Uterus (tissue), 3 donors: ENCODE measurements at regions not wholly inside any gene's neighbourhood (a gene's known extent, or its start where the extent isn't known, plus 50 kb on each side); places are given as distances from the start of the nearest gene placed in this dataset.

Experiments
- DNase-seq, 2 donors: peaks; one replicate each; pipeline ENCODE4 v3.0.0-alpha.2; 2019 to 2020
- H3K27ac ChIP-seq, 2 donors: fragments of 200-600 bp; sonication (generic); 1 replicate in 1 of 2; 2 replicates in 1 of 2; pipeline ENCODE4 v1.5.1; 2016 to 2018
- H3K27me3 ChIP-seq, 2 donors: fragments of 200-600 bp; sonication (generic); one replicate each; pipeline ENCODE4 v1.5.1; 2018 to 2019; ENCODE audit warnings: control low read depth in 1 of 2
- H3K36me3 ChIP-seq, 2 donors: fragments of 200-600 bp; sonication (generic); one replicate each; pipeline ENCODE4 v1.5.1; 2019; ENCODE audit warnings: control low read depth in 1 of 2
- H3K4me1 ChIP-seq, 2 donors: fragments of 200-600 bp; sonication (generic); one replicate each; pipeline ENCODE4 v1.5.1; 2018 to 2019; ENCODE audit warnings: control low read depth in 1 of 2
- H3K4me3 ChIP-seq, 2 donors: fragments of 200-600 bp; sonication (generic); 1 replicate in 1 of 2; 2 replicates in 1 of 2; pipeline ENCODE4 v1.5.1; 2018 to 2019; ENCODE audit warnings: mild to moderate bottlenecking in 1 of 2
- H3K9me3 ChIP-seq, 2 donors: fragments of 200-600 bp; sonication (generic); one replicate each; pipeline ENCODE4 v1.5.1; 2019; ENCODE audit warnings: control low read depth in 1 of 2
- CTCF ChIP-seq, 4 experiments: fragments of 200-600 bp in 2 of 4; fragments of 450-650 bp in 2 of 4; sonication (generic) in 2 of 4; IDR thresholded peaks; one replicate each; pipeline ENCODE4 v1.5.1; 2016 to 2019; ENCODE audit warnings: antibody characterized with exemption in 4 of 4, mild to moderate bottlenecking in 2 of 4, moderate library complexity in 1 of 4
- POLR2A ChIP-seq, 2 donors: fragments of 450-650 bp; IDR thresholded peaks; one replicate each; pipeline ENCODE4 v1.6.1; 2016; ENCODE audit warnings: antibody characterized with exemption in 2 of 2, mild to moderate bottlenecking in 1 of 2, moderate library complexity in 1 of 2
- intact Hi-C: fragments of 100-400 bp; cut with DNase I; formaldehyde crosslinking; loops from one replicate; pipeline ENCODE4 v1.15.1; 2023; ENCODE audit warnings: low total_unique reads
- donor health status: DM: yes; HTN: yes; CAD: no.

GRCh38 chr4:11182031-11182430, 246.7 kb downstream of the HS3ST1 start:
- Histone ChIP-seq H3K27me3 (no peaks in the 10 kb centered on the region), H3K36me3 (no peaks in the 10 kb centered on the region), H3K4me3 (no peak overlapping the region), H3K27ac (no peak overlapping the region), H3K9me3 (no peaks in the 10 kb centered on the region), H3K4me1 (no peaks in the 10 kb centered on the region)
- intact Hi-C loops: no loop called here
- no peak for TF ChIP-seq CTCF (IDR thresholded peaks at IDR 0.05)
- no peak for TF ChIP-seq POLR2A (IDR thresholded peaks at IDR 0.05)
- DNase-seq: no peak

DNA sequence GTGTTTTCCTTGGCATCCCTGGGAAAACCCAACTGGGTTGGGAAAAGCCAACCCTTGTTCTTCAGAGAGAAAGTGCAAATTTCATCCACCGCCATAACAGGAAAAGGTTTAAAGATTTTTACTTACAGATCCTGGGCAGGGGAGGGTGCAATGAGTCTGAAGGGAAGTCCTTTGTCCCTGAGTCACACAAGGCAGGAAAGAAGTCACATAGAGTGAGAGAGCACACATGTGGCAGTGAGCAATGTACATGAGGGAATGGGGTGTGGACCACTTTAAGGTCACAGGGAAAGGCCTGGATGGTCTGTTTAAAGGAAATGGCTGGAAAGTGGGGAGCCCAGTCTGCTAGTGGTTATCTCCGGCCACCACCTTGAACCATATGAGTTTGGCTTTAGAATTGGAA, 248.9 kb downstream of the HS3ST1 start:
- intact Hi-C loops: no loop called here
- DNase-seq: no peak
- no peaks in the 10 kb centered on the region for H3K4me1 ChIP-seq
- H3K27ac ChIP-seq: no peak overlapping the region
- H3K27me3 ChIP-seq: no peaks in the 10 kb centered on the region
- TF ChIP-seq CTCF (IDR thresholded peaks at IDR 0.05) (no peak), POLR2A (IDR thresholded peaks at IDR 0.05) (no peak)
- H3K9me3 ChIP-seq: no peaks in the 10 kb centered on the region
- no peak overlapping the region for H3K4me3 ChIP-seq
- no peaks in the 10 kb centered on the region for H3K36me3 ChIP-seq

DNA sequence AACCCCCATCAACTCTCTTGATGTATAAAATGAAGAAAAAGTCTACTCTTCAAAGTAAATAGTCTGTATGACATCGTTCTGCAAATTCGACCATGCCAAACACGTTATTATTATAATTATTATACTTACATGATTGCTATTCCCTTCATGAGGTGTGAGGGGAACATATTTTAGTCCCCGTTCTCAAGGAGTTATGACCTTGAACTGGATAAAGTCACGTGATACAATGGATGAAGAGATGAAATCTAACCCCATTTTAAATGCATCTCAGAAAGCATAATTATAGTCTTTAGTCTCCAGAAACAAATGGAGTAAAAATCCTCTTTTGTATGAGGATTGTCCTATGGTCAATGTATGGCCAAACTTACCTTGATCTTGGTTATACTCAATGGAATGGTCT, 250.3 kb downstream of the HS3ST1 start:
- no peak for DNase-seq
- H3K4me1 ChIP-seq: no peaks in the 10 kb centered on the region

DNA sequence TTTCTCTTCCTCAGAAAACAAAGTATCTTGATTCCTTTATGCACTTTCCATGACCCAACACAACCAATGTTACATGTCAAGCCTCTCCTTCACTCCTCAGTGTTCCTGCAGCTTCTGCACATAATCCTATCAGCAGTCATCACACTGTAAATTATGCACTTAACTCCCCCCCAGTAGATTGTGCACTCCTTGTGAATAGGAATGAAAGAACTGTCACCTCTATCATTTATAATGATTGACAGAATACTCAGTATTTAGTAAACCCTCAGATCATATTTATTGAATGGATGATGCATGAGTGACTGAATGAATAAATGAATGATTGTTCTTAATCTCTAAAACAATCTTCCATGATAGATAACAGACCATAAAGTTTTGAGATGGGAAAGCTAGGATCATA, 253.3 kb downstream of the HS3ST1 start:
- intact Hi-C loops: no loop called here
- DNase-seq: no peak
- H3K36me3 ChIP-seq: no peaks in the 10 kb centered on the region
- H3K4me1 ChIP-seq: no peaks in the 10 kb centered on the region
- H3K27me3 ChIP-seq: no peaks in the 10 kb centered on the region
- no peak overlapping the region for H3K4me3 ChIP-seq
- TF ChIP-seq POLR2A (IDR thresholded peaks at IDR 0.05) (no peak), CTCF (IDR thresholded peaks at IDR 0.05) (no peak)
- no peaks in the 10 kb centered on the region for H3K9me3 ChIP-seq
- no peak overlapping the region for H3K27ac ChIP-seq

More for the DNA sequence above, 250.3 kb downstream of the HS3ST1 start:
- Histone ChIP-seq H3K9me3 (no peaks in the 10 kb centered on the region), H3K27ac (no peak overlapping the region), H3K27me3 (no peaks in the 10 kb centered on the region), H3K4me3 (no peak overlapping the region), H3K36me3 (no peaks in the 10 kb centered on the region)
- intact Hi-C loops: no loop called here
- no peak for TF ChIP-seq POLR2A (IDR thresholded peaks at IDR 0.05)
- TF ChIP-seq CTCF (IDR thresholded peaks at IDR 0.05): no peak

DNA sequence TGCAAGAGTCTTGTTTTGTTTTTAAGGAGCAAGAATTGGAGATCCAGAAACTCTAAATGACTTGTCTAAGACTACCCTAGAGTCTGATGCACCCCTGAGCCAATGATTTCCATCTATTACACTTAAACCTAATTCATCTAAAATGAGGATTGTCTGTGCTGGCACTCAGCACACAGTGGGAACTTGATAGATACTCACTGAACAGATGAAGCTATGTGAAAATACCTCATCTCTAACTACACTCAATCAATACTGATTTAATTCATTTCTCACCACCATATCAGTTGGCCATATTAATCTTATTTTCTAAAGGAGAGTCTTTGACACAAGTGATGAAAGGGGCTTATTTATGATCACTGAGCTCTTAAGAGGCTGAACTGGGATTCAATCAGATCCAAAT, 262.1 kb downstream of the HS3ST1 start:
- intact Hi-C loops: no loop called here
- no peak for DNase-seq
- H3K27me3 ChIP-seq: no peaks in the 10 kb centered on the region

More for the DNA sequence above, 262.1 kb downstream of the HS3ST1 start:
- TF ChIP-seq POLR2A (IDR thresholded peaks at IDR 0.05) (no peak), CTCF (IDR thresholded peaks at IDR 0.05) (no peak)
- Histone ChIP-seq H3K36me3 (no peaks in the 10 kb centered on the region), H3K27ac (no peak overlapping the region), H3K4me3 (no peak overlapping the region), H3K9me3 (no peaks in the 10 kb centered on the region), H3K4me1 (no peaks in the 10 kb centered on the region)
